Esophagus muscularis mucosa (tissue), 4 donors: ENCODE measurements at regions not wholly inside any gene's neighbourhood (a gene's known extent, or its start where the extent isn't known, plus 50 kb on each side); places are given as distances from the start of the nearest gene placed in this dataset.

Experiments used
- DNase-seq: peaks from one replicate; pipeline ENCODE4 v3.0.0-alpha.2; 2017; ENCODE audit errors: extremely low spot score
- H3K27ac ChIP-seq, 4 donors: fragments of 200-600 bp; sonication (generic); replicated peaks in 1 of 4; 1 replicate in 3 of 4; 2 replicates in 1 of 4; pipeline ENCODE4 v1.5.1; 2016 to 2019; ENCODE audit warnings: mild to moderate bottlenecking in 1 of 4
- H3K27me3 ChIP-seq, 4 donors: fragments of 200-600 bp; sonication (generic); one replicate each; pipeline versions ENCODE4 v1.5.1 to v1.6.0; 2016 to 2019
- H3K36me3 ChIP-seq, 4 donors: fragments of 200-600 bp; sonication (generic); one replicate each; pipeline ENCODE4 v1.5.1; 2016 to 2019
- H3K4me1 ChIP-seq, 4 donors: fragments of 200-600 bp; sonication (generic); one replicate each; pipeline ENCODE4 v1.5.1; 2016 to 2019
- H3K4me3 ChIP-seq, 4 donors: fragments of 200-600 bp; sonication (generic); 1 replicate in 2 of 4; 2 replicates in 2 of 4; pipeline ENCODE4 v1.5.1; 2016 to 2019; ENCODE audit warnings: mild to moderate bottlenecking in 4 of 4, moderate library complexity in 1 of 4
- H3K9me3 ChIP-seq, 4 donors: fragments of 200-600 bp; sonication (generic); 1 replicate in 3 of 4; 2 replicates in 1 of 4; pipeline ENCODE4 v1.5.1; 2016 to 2019
- CTCF ChIP-seq, 3 experiments: fragments of 200-600 bp in 2 of 3; fragments of 450-650 bp in 1 of 3; sonication (generic) in 2 of 3; IDR thresholded peaks; one replicate each; pipeline ENCODE4 v1.5.1; 2017 to 2019; ENCODE audit warnings: antibody characterized with exemption in 3 of 3, mild to moderate bottlenecking in 2 of 3, moderate library complexity in 1 of 3
- EP300 ChIP-seq: sonication (generic); formaldehyde crosslinking; IDR thresholded peaks from one replicate; pipeline ENCODE4 v1.6.1; 2017; ENCODE audit warnings: antibody characterized with exemption
- POLR2A ChIP-seq: fragments of 450-650 bp; IDR thresholded peaks from one replicate; pipeline ENCODE4 v1.6.1; 2017; ENCODE audit warnings: antibody characterized with exemption, moderate library complexity, mild to moderate bottlenecking, low read depth
- POLR2AphosphoS5 ChIP-seq, 2 donors: sonication (generic); formaldehyde crosslinking; IDR thresholded peaks; one replicate each; pipeline ENCODE4 v1.6.1; 2017; ENCODE audit warnings: antibody characterized with exemption in 2 of 2
- WGBS: methylation state at CpG from one replicate; pipeline ENCODE4 v1.1.5; 2018; 5-methylcytosine and 5-hydroxymethylcytosine counted together
- intact Hi-C: fragments of 100-400 bp; cut with DNase I; formaldehyde crosslinking; loops from one replicate; pipeline ENCODE4 v1.15.1; 2023

- Histone ChIP-seq H3K9me3 (peaks cover 0 to 23% (median 15%) of the 10 kb centered on the region in 4 donors), H3K27ac (no peak overlapping the region), H3K4me1 (no peaks in the 10 kb centered on the region), H3K4me3 (no peak overlapping the region), H3K36me3 (no peaks in the 10 kb centered on the region), H3K27me3 (peaks cover 0 to 59% (median 0%) of the 10 kb centered on the region in 4 donors)
- WGBS = 90% methylated on average over 25 of the region's 25 CpGs
- intact Hi-C loops = no loop called here
- TF ChIP-seq POLR2A (no peak), POLR2AphosphoS5 (IDR thresholded peaks at IDR 0.05) (no peak), EP300 (no peak), CTCF (IDR thresholded peaks at IDR 0.05) (no peak)
- peak; percentile 57 for DNase-seq
Measured at GRCh38 chr22:48778308-48779195, 1049.1 kb downstream of the BRD1 start.

DNA sequence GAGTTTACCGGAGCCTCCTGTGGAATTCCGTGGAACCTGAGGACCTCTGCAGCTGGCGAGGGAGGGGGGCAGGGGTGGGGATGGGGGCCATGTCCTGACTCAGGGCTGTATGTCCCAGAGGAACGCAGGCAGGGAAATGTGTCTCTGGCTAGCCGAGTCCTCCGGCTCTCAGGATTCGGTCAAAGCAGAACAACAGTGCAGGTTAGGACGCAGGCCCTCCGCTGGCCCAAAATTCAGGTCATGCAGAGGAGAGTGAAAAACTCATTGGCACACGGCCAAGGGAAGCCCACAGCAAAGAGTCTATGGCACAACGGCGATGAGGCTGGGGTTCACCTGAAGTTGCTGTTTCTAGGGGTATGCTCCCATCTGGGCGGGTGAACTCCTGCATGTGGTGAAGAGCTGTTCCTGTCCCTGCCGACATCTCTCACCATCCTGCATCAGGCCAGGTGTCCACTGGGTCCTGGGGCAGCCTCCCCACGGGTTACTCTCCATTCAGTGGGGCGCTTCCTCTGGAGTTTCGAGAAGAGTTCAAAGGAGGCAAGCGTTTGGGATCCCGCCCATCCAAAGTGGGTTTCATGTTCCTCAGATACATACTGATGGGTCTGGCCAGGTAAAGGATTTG, 1055.3 kb downstream of the BRD1 start:
- no peaks in the 10 kb centered on the region for H3K4me1 ChIP-seq
- 71% methylated on average over 12 of the region's 19 CpGs for WGBS
- DNase-seq = peak; percentile 57
- no peak overlapping the region for H3K27ac ChIP-seq
- intact Hi-C loops = no loop called here
- no peaks in the 10 kb centered on the region for H3K36me3 ChIP-seq
- H3K4me3 ChIP-seq = no peak overlapping the region
- no peak for TF ChIP-seq POLR2A
- TF ChIP-seq CTCF (IDR thresholded peaks at IDR 0.05) = no peak
- TF ChIP-seq POLR2AphosphoS5 (IDR thresholded peaks at IDR 0.05) = no peak
- TF ChIP-seq EP300 = no peak
- peaks cover 0 to 12% (median 0%) of the 10 kb centered on the region in 4 donors for H3K27me3 ChIP-seq
- peaks cover 0 to 34% (median 19%) of the 10 kb centered on the region in 4 donors for H3K9me3 ChIP-seq

GRCh38 chr22:48765595-48765994, 1062.1 kb downstream of the BRD1 start:
- 93% methylated on average over 5 of the region's 5 CpGs for WGBS
- Histone ChIP-seq H3K9me3 (peaks cover 0 to 23% (median 17%) of the 10 kb centered on the region in 4 donors), H3K4me3 (no peak overlapping the region), H3K36me3 (no peaks in the 10 kb centered on the region), H3K4me1 (no peaks in the 10 kb centered on the region), H3K27ac (no peak overlapping the region), H3K27me3 (peaks cover 0 to 5% (median 0%) of the 10 kb centered on the region in 4 donors)
- intact Hi-C loops = no loop called here
- TF ChIP-seq EP300 = no peak
- no peak for TF ChIP-seq CTCF (IDR thresholded peaks at IDR 0.05)
- TF ChIP-seq POLR2AphosphoS5 (IDR thresholded peaks at IDR 0.05) = no peak
- TF ChIP-seq POLR2A = no peak
- no peak for DNase-seq

DNA sequence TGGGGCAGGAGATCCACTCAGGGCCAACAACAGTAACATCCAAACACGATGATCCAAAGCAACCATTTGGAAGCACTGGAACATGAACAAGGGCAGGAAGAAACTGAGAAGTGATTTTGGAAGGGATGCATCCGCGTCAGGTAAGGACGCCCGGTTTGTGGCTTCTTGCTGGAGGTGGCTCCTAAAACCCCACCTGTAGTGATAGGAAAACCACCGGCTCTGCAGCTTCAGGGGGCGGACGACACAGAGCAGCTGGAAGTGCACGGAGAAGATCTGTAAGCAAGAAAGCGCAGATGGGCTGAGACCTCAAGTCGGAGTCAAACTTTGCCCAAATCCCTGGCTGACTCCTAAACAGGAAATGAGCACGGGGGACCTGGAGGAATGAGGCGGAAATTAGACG, 1066.1 kb downstream of the BRD1 start:
- no peaks in the 10 kb centered on the region for H3K4me1 ChIP-seq
- 84% methylated on average over 14 of the region's 14 CpGs for WGBS
- no peak for TF ChIP-seq CTCF (IDR thresholded peaks at IDR 0.05)
- no peak for TF ChIP-seq POLR2AphosphoS5 (IDR thresholded peaks at IDR 0.05)
- no peak for TF ChIP-seq POLR2A
- TF ChIP-seq EP300 = no peak
- peaks cover 0 to 32% (median 0%) of the 10 kb centered on the region in 4 donors for H3K27me3 ChIP-seq
- no peaks in the 10 kb centered on the region for H3K36me3 ChIP-seq
- peaks cover 0 to 13% (median 7%) of the 10 kb centered on the region in 4 donors for H3K9me3 ChIP-seq
- intact Hi-C loops = no loop called here
- no peak overlapping the region for H3K27ac ChIP-seq
- no peak overlapping the region for H3K4me3 ChIP-seq
- DNase-seq = peak; percentile 70
